ENCODE measurements at regions not wholly inside any gene's neighbourhood (a gene's known extent, or its start where the extent isn't known, plus 50 kb on each side); places are given as distances from the start of the nearest gene placed in this dataset.

DNA sequence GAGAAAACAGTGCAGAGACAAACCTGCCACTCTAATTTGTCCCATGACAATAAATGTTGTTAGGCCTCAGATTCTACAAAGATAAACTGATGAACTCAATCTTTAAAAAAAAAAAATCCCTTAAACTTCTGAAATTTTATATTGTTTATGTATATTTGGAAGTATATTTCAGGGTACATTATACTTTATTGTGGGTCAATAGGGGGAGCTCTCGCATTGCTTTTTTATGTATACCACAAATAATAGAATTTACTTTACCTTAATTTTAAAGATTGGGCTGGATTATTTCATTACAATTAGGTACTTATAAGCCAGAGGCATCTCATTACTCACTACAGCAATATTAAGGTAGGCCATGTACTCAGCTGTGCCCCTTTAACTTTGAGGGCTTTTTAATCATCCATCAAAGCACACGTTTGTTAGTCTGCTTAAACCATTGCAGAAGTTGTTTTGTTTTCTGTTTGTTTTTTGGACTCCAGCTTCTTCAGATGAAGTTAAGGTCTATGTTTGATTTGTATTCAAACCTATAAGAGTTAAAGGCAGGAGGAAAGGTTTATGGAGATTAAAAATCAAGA, 56.3 kb upstream of the EYA4 start:
- TF ChIP-seq POLR2A (IDR thresholded peaks at IDR 0.05) (no peak), EP300 (IDR thresholded peaks at IDR 0.05; ENCODE audit: low read depth) (no peak), POLR2AphosphoS5 (IDR thresholded peaks at IDR 0.05) (no peak)
- TF ChIP-seq, protein P1, sequence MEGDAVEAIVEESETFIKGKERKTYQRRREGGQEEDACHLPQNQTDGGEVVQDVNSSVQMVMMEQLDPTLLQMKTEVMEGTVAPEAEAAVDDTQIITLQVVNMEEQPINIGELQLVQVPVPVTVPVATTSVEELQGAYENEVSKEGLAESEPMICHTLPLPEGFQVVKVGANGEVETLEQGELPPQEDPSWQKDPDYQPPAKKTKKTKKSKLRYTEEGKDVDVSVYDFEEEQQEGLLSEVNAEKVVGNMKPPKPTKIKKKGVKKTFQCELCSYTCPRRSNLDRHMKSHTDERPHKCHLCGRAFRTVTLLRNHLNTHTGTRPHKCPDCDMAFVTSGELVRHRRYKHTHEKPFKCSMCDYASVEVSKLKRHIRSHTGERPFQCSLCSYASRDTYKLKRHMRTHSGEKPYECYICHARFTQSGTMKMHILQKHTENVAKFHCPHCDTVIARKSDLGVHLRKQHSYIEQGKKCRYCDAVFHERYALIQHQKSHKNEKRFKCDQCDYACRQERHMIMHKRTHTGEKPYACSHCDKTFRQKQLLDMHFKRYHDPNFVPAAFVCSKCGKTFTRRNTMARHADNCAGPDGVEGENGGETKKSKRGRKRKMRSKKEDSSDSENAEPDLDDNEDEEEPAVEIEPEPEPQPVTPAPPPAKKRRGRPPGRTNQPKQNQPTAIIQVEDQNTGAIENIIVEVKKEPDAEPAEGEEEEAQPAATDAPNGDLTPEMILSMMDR (IDR thresholded peaks at IDR 0.05), result peak in 4 of 5 experiments; percentile 16 to 49 (median 30)
- no peaks in the 10 kb centered on the region for H3K9me3 ChIP-seq
- H3K4me3 ChIP-seq, result no peak overlapping the region
- H3K4me1 ChIP-seq, result no peaks in the 10 kb centered on the region
- no peaks in the 10 kb centered on the region for H3K27me3 ChIP-seq
- no peaks in the 10 kb centered on the region for H3K36me3 ChIP-seq
- 17 to 20% methylated on average over 2 of the region's 2 CpGs for WGBS, 2 donors (ENCODE audit: low coverage in 1 of 2)
- no peak overlapping the region for H3K27ac ChIP-seq
- no peak for DNase-seq
- in situ Hi-C loops (cut with MboI; ENCODE audit: low pct_ligation_motif_present in 1 of 4, low pct_unique_long_range_greater_than_20kb in 1 of 4, low sequenced_read_pairs in 3 of 4) (loop anchor here in 1 of 4 donors (25.0 kb wide), 1 partner anchor 727 kb away; no protein-coding TSS in a partner anchor), intact Hi-C loops (cut with DNase I; ENCODE audit: low total_unique reads) (no loop called here)

DNA sequence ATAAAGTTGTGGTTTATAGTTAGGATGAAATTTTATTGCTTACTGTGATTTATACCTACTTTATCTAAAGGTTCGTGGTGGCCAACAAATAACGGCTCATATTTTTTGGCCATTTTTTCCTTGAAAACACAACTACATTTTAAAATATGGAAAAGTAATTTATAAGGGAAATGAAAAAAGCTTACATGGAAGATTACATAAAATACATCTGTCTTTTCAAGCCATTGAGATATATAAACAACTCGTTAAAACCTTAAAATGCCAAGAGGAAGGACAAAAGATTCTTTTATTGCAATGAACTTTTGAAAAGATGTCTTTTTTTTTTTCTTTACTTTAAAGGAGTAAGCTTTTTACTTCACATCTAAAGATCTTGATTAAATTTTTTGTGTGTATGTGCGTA, 55.4 kb upstream of the EYA4 start:
- H3K27me3 ChIP-seq, result no peaks in the 10 kb centered on the region
- H3K4me1 ChIP-seq, result no peaks in the 10 kb centered on the region
- no peaks in the 10 kb centered on the region for H3K36me3 ChIP-seq
- no peak overlapping the region for H3K27ac ChIP-seq
- H3K4me3 ChIP-seq, result no peak overlapping the region
- no peaks in the 10 kb centered on the region for H3K9me3 ChIP-seq
- in situ Hi-C loops (cut with MboI; ENCODE audit: low pct_ligation_motif_present in 1 of 4, low pct_unique_long_range_greater_than_20kb in 1 of 4, low sequenced_read_pairs in 3 of 4) (loop anchor here in 1 of 4 donors (25.0 kb wide), 1 partner anchor 727 kb away; no protein-coding TSS in a partner anchor), intact Hi-C loops (cut with DNase I; ENCODE audit: low total_unique reads) (loop anchor here (1.0 kb wide), 1 partner anchor 18 kb away; no protein-coding TSS in a partner anchor)
- no peak for TF ChIP-seq EP300 (IDR thresholded peaks at IDR 0.05; ENCODE audit: low read depth)
- TF ChIP-seq POLR2A (IDR thresholded peaks at IDR 0.05), result no peak
- no peak for TF ChIP-seq POLR2AphosphoS5 (IDR thresholded peaks at IDR 0.05)
- TF ChIP-seq, protein P1 (IDR thresholded peaks at IDR 0.05), result no peak
- DNase-seq, result no peak
- WGBS, 2 donors (ENCODE audit: low coverage in 1 of 2), result 46 to 50% methylated on average over 4 of the region's 4 CpGs

DNA sequence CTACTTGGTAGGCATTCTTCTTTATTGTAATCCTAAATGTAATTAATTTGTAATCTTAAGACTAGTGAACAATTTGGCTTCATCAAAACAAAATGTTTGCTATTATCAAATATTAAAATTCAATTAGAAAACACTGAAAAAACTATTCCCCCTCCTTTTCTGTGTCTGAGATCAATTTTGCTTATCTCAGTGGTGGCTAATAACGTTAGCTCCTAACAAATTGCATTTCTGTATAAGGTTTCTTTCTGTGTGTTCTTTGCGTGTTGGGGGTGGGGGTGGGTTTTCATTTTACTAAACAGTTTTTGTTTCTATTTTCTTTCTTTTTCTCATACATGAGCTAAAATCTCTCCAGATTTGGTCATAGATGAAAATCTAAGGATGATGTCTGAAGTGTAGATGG, 54.0 kb upstream of the EYA4 start:
- no peaks in the 10 kb centered on the region for H3K4me1 ChIP-seq
- 56 to 75% methylated on average over 2 of the region's 2 CpGs for WGBS, 2 donors (ENCODE audit: low coverage in 1 of 2)
- in situ Hi-C loops (cut with MboI; ENCODE audit: low pct_ligation_motif_present in 1 of 4, low pct_unique_long_range_greater_than_20kb in 1 of 4, low sequenced_read_pairs in 3 of 4), result loop anchor here in 1 of 4 donors (25.0 kb wide), 1 partner anchor 725 kb away; no protein-coding TSS in a partner anchor

DNA sequence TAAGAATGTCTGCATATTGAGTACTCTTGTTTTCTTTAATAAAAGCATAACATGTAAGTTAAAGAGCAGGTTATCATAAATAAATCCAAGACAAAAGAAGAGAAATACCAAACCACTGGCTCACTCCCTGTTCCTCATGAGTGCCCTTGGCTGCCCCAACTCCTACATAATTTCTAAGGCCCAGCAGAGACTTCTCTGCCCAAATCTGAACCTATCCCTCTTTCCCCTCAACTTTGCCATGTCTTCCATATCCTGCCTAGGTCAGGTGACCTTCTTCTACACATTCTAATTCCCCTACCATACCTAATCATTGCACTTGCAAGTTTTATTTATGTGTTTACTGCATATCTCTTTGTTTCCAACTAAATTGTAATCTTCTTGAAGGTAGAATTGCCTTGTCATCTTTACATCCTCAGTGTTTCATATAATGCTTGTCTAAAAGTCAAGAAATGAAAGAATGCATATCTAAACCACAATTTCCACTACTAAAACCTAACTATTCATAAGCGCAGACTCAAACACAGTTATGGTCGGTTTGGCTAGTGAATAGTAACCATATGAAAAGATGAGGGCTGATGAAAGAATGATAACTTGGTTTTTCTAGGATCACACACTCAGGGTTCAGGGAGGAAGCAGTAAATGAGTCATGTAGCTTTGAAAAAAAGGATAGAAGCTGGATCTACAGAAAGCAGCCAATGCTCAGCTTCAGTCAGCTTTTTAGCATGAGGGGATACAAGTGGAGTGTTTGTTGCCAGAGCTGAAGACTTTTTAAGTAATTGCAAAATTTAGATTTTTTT, 53.3 kb upstream of the EYA4 start:
- Histone ChIP-seq H3K36me3 (no peaks in the 10 kb centered on the region), H3K4me1 (no peaks in the 10 kb centered on the region), H3K9me3 (no peaks in the 10 kb centered on the region), H3K27me3 (no peaks in the 10 kb centered on the region), H3K27ac (no peak overlapping the region), H3K4me3 (no peak overlapping the region)
- WGBS, 2 donors (ENCODE audit: low coverage in 1 of 2), result 82 to 90% methylated on average over 2 of the region's 2 CpGs
- DNase-seq, result no peak
- TF ChIP-seq POLR2A (IDR thresholded peaks at IDR 0.05), result no peak
- TF ChIP-seq POLR2AphosphoS5 (IDR thresholded peaks at IDR 0.05), result no peak
- TF ChIP-seq, protein P1 (IDR thresholded peaks at IDR 0.05), result no peak
- TF ChIP-seq EP300 (IDR thresholded peaks at IDR 0.05; ENCODE audit: low read depth), result no peak
- in situ Hi-C loops (cut with MboI; ENCODE audit: low pct_ligation_motif_present in 1 of 4, low pct_unique_long_range_greater_than_20kb in 1 of 4, low sequenced_read_pairs in 3 of 4), result loop anchor here in 1 of 4 donors (25.0 kb wide), 1 partner anchor 724 kb away; no protein-coding TSS in a partner anchor
- intact Hi-C loops (cut with DNase I; ENCODE audit: low total_unique reads), result no loop called here

More for the DNA sequence above, 54.0 kb upstream of the EYA4 start:
- no peak for DNase-seq
- Histone ChIP-seq H3K27me3 (no peaks in the 10 kb centered on the region), H3K27ac (no peak overlapping the region), H3K9me3 (no peaks in the 10 kb centered on the region), H3K4me3 (no peak overlapping the region), H3K36me3 (no peaks in the 10 kb centered on the region)
- intact Hi-C loops (cut with DNase I; ENCODE audit: low total_unique reads), result no loop called here
- TF ChIP-seq POLR2A (IDR thresholded peaks at IDR 0.05) (no peak), POLR2AphosphoS5 (IDR thresholded peaks at IDR 0.05) (no peak)

Data from transverse colon (tissue), 4 donors.